Lower leg skin (tissue), 3 donors: ENCODE measurements at regions not wholly inside any gene's neighbourhood (a gene's known extent, or its start where the extent isn't known, plus 50 kb on each side); places are given as distances from the start of the nearest gene placed in this dataset.
"Not testable (repeated sequence)": the region's sequence is repeated elsewhere in the genome, so short reads cannot be mapped to it uniquely, and the experiment has no call there.

Experiments used
- CTCF ChIP-seq, 3 donors: fragments of 450-650 bp; IDR thresholded peaks; one replicate each; pipeline ENCODE4 v1.5.1; 2016; ENCODE audit warnings: antibody characterized with exemption in 3 of 3, mild to moderate bottlenecking in 3 of 3, moderate library complexity in 2 of 3
- POLR2A ChIP-seq, 2 donors: fragments of 450-650 bp; IDR thresholded peaks; one replicate each; pipeline ENCODE4 v1.6.1; 2016 to 2017; ENCODE audit warnings: antibody characterized with exemption in 2 of 2, mild to moderate bottlenecking in 1 of 2, moderate library complexity in 1 of 2

- not testable (repeated sequence) for TF ChIP-seq CTCF, POLR2A (IDR thresholded peaks at IDR 0.05)
Measured at GRCh38 chr9:39810401-39810800, 454.9 kb downstream of the SPATA31A1 start.
